ENCODE measurements at regions not wholly inside any gene's neighbourhood (a gene's known extent, or its start where the extent isn't known, plus 50 kb on each side); places are given as distances from the start of the nearest gene placed in this dataset.

GRCh38 chr10:71043858-71044257 is 155.5 kb upstream of the PCBD1 start:
- TF ChIP-seq CTCF (IDR thresholded peaks at IDR 0.05) (no peak), POLR2A (IDR thresholded peaks at IDR 0.05) (no peak)
